ENCODE measurements at regions not wholly inside any gene's neighbourhood (a gene's known extent, or its start where the extent isn't known, plus 50 kb on each side); places are given as distances from the start of the nearest gene placed in this dataset.
"Not testable (repeated sequence)": the region's sequence is repeated elsewhere in the genome, so short reads cannot be mapped to it uniquely, and the experiment has no call there.

DNA sequence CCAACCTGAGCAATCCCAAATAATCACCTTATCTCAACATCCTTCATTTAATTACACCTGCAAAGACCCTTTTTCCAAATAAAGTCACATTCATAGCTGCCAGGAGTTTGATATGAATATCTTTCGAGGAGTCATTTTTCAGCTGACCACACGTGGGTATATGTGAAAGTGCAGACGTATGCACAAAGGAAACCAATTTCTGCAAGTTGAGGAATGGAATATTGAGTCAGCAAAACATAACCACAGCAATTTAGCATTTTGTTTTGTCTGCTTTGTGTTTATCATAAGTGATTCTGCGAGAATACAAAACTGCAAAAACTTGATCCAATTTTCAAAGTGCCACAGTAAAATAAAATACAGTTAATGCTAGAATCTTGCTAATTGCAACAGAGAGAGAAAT, 295.9 kb downstream of the SUCLA2 start:
- no peaks in the 10 kb centered on the region for H3K27me3 ChIP-seq (ENCODE audit: control insufficient read depth, insufficient read depth, low read length)

DNA sequence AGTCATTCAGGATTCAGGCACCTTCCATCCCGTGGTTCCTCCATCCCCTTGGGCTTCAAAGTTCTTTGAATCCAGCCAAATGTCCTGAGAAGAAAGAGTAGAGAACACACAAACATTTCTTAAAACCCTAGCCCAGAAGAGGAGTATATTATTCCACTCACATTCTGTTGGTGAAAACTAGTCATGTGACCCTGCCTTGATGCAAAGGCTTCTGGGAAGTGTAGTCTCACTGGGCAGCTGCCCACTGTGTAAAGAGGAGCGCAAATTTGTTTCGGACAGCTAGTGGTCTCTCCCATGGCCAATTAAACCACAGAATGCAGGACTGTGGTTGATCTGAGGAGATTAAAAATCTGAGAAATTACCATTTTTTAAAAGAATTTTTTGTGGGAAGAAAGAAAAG, 304.4 kb downstream of the SUCLA2 start:
- H3K27me3 ChIP-seq (ENCODE audit: control insufficient read depth, insufficient read depth, low read length): no peaks in the 10 kb centered on the region
- TF ChIP-seq, protein P1, sequence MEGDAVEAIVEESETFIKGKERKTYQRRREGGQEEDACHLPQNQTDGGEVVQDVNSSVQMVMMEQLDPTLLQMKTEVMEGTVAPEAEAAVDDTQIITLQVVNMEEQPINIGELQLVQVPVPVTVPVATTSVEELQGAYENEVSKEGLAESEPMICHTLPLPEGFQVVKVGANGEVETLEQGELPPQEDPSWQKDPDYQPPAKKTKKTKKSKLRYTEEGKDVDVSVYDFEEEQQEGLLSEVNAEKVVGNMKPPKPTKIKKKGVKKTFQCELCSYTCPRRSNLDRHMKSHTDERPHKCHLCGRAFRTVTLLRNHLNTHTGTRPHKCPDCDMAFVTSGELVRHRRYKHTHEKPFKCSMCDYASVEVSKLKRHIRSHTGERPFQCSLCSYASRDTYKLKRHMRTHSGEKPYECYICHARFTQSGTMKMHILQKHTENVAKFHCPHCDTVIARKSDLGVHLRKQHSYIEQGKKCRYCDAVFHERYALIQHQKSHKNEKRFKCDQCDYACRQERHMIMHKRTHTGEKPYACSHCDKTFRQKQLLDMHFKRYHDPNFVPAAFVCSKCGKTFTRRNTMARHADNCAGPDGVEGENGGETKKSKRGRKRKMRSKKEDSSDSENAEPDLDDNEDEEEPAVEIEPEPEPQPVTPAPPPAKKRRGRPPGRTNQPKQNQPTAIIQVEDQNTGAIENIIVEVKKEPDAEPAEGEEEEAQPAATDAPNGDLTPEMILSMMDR (IDR thresholded peaks at IDR 0.05; ENCODE audit: insufficient read depth, low read length, severe bottlenecking): no peak
- H3K36me3 ChIP-seq (ENCODE audit: control insufficient read depth, insufficient read depth, low read length): no peaks in the 10 kb centered on the region
- no peak for DNase-seq (ENCODE audit: low read depth)
- no peak for FAIRE-seq
- H3K4me3 ChIP-seq (ENCODE audit: low read depth, low read length): no peak overlapping the region

More for the DNA sequence above, 295.9 kb downstream of the SUCLA2 start:
- DNase-seq (ENCODE audit: low read depth) (no peak), FAIRE-seq (no peak)
- no peaks in the 10 kb centered on the region for H3K36me3 ChIP-seq (ENCODE audit: control insufficient read depth, insufficient read depth, low read length)
- TF ChIP-seq, protein P1 (IDR thresholded peaks at IDR 0.05; ENCODE audit: insufficient read depth, low read length, severe bottlenecking): no peak
- no peak overlapping the region for H3K4me3 ChIP-seq (ENCODE audit: low read depth, low read length)

DNA sequence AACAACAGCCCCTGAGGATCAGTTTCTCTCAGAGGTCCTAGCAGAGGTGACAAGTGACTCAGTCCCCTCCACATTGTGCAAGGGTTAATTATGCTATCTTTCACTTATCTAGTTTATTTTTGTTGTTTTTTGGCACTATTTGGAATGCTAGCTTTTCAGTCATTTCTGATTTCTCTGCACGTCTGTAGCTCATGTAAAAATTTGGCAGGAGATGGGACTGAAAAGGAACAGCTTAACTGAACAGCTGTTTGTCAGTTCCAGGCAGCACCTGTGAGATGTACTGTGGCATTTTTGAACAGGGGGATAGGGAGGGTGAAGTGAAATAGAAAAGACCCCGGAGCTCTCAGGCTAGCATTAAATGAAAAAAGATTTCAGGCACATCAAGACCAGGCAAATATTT, 313.5 kb downstream of the SUCLA2 start:
- no peak for DNase-seq (ENCODE audit: low read depth)
- FAIRE-seq: no peak
- Histone ChIP-seq H3K27me3 (ENCODE audit: control insufficient read depth, insufficient read depth, low read length) (no peaks in the 10 kb centered on the region), H3K4me3 (ENCODE audit: low read depth, low read length) (no peak overlapping the region), H3K36me3 (ENCODE audit: control insufficient read depth, insufficient read depth, low read length) (no peaks in the 10 kb centered on the region)
- TF ChIP-seq, protein P1 (IDR thresholded peaks at IDR 0.05; ENCODE audit: insufficient read depth, low read length, severe bottlenecking): no peak

DNA sequence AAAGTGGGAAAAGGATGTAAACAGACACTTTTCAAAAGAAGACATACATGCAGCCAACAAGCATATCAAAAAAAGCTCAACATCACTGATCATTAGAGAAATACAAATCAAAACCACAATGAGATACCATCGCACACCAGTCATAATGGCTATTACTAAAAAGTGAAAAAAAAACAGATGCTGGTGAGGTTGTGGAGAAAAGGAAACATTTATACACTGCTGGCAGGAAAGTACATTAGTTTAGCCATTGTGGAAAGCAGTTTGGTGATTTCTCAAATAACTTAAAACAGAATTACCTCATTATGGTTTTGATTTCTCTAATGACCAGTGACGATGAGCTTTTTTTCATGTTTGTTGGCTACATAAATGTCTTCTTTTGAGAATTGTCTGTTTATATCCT, 315.9 kb downstream of the SUCLA2 start:
- H3K4me3 ChIP-seq (ENCODE audit: low read depth, low read length); FAIRE-seq; DNase-seq (ENCODE audit: low read depth); H3K27me3 ChIP-seq (ENCODE audit: control insufficient read depth, insufficient read depth, low read length); H3K36me3 ChIP-seq (ENCODE audit: control insufficient read depth, insufficient read depth, low read length): not testable (repeated sequence)

DNA sequence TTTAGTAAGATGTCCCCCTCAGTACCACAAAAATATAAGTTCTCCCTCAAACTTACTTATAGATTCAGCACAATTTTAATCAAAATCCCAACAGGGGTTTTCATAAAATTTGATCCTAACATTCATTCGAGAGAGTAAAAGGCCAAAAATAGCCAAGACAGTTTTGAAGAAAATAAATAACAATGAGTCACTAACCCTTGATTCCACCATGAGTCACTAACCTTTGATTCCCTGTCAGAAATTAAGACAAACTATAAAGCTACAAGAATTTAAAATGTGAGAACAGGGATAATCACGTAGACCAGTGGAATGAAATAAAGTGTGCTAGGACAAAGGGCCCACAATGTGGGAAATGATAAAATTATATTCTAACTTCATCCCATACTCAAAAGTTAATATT, 320.3 kb downstream of the SUCLA2 start:
- Histone ChIP-seq H3K4me3 (ENCODE audit: low read depth, low read length) (no peak overlapping the region), H3K36me3 (ENCODE audit: control insufficient read depth, insufficient read depth, low read length) (no peaks in the 10 kb centered on the region), H3K27me3 (ENCODE audit: control insufficient read depth, insufficient read depth, low read length) (no peaks in the 10 kb centered on the region)
- TF ChIP-seq, protein P1 (IDR thresholded peaks at IDR 0.05; ENCODE audit: insufficient read depth, low read length, severe bottlenecking): no peak
- FAIRE-seq (no peak), DNase-seq (ENCODE audit: low read depth) (peak; percentile 30)

DNA sequence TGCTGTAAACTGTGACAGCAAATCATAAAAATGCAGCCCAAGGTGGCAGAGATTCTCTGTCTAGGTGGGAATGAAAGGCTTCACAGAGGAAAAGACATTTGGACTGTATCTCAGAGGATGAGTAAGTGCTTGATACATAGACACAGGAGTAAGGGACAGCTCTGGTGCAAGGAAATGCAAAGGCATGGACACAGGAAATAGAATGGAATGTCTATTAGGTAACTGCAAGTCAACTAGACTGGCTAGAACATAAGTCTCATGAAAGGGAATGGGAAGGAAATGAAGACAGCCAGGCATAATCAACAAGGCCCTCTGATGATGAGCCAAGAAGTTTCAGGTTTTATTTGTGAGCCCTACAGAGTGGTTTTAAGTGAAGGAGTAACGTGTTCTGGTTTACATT, 321.7 kb downstream of the SUCLA2 start:
- no peak for FAIRE-seq
- Histone ChIP-seq H3K4me3 (ENCODE audit: low read depth, low read length) (no peak overlapping the region), H3K36me3 (ENCODE audit: control insufficient read depth, insufficient read depth, low read length) (no peaks in the 10 kb centered on the region), H3K27me3 (ENCODE audit: control insufficient read depth, insufficient read depth, low read length) (no peaks in the 10 kb centered on the region)
- peak; percentile 8 for DNase-seq (ENCODE audit: low read depth)
- TF ChIP-seq, protein P1 (IDR thresholded peaks at IDR 0.05; ENCODE audit: insufficient read depth, low read length, severe bottlenecking): no peak
